Activated CD4-positive, alpha-beta T cell treated with anti-CD3 and anti-CD28 coated beads for 36 hours (primary cell): ENCODE measurements at regions not wholly inside any gene's neighbourhood (a gene's known extent, or its start where the extent isn't known, plus 50 kb on each side); places are given as distances from the start of the nearest gene placed in this dataset.
"Not testable (repeated sequence)": the region's sequence is repeated elsewhere in the genome, so short reads cannot be mapped to it uniquely, and the experiment has no call there.

Experiments used
- ATAC-seq: fragments of 200-7000 bp; cut with Tn5 transposase; one replicate; pipeline ENCODE4 v1.10.0; 2021; ENCODE audit warnings: mild to moderate bottlenecking, moderate library complexity
- CTCF ChIA-PET: fragments of 350-600 bp; sonication (Branson Sonifier 250); formaldehyde crosslinking; loops from one replicate; lab custom pipeline; 2021; ENCODE audit warnings: antibody characterized with exemption; lab: Charles Lee
- POLR2A ChIA-PET: fragments of 350-600 bp; sonication (Branson Sonifier 250); formaldehyde crosslinking; loops from one replicate; lab custom pipeline; 2021; ENCODE audit warnings: antibody characterized with exemption, inconsistent platforms; lab: Charles Lee
- DNase-seq: peaks from one replicate; pipeline ENCODE4 v3.0.0-alpha.2; 2020
- H3K27ac Mint-ChIP-seq: one replicate; pipeline ENCODE4 v1.8.0; 2021; ENCODE audit warnings: mixed read lengths
- H3K27me3 Mint-ChIP-seq: one replicate; pipeline ENCODE4 v1.8.0; 2021; ENCODE audit warnings: mixed read lengths
- H3K36me3 Mint-ChIP-seq: one replicate; pipeline ENCODE4 v1.8.0; 2021; ENCODE audit warnings: low read depth, mixed read lengths
- H3K4me1 Mint-ChIP-seq: one replicate; pipeline ENCODE4 v1.8.0; 2021; ENCODE audit warnings: mixed read lengths
- H3K4me3 Mint-ChIP-seq: one replicate; pipeline ENCODE4 v1.8.0; 2021; ENCODE audit warnings: mild to moderate bottlenecking, moderate library complexity, mixed read lengths
- H3K9me3 Mint-ChIP-seq: one replicate; pipeline ENCODE4 v1.8.0; 2021; ENCODE audit warnings: low read depth, mixed read lengths
- intact Hi-C, 2 experiments: fragments of 100-400 bp; cut with DNase I in 1 of 2; cut with micrococcal nuclease in 1 of 2; formaldehyde crosslinking; loops; one replicate each; pipeline versions ENCODE4 v1.14.2 to v1.15.1; 2022 to 2024; cut with DNase I, micrococcal nuclease

- H3K27ac Mint-ChIP-seq: no peak overlapping the region
- DNase-seq: no peak
- POLR2A ChIA-PET: no interaction called here
- intact Hi-C loops: no loop called here
- H3K4me1 Mint-ChIP-seq: no peaks in the 10 kb centered on the region
- CTCF ChIA-PET: no interaction called here
- peaks cover 5% of the 10 kb centered on the region for H3K9me3 Mint-ChIP-seq
- H3K36me3 Mint-ChIP-seq: no peaks in the 10 kb centered on the region
- H3K27me3 Mint-ChIP-seq: peaks cover 3% of the 10 kb centered on the region
- H3K4me3 Mint-ChIP-seq: no peak overlapping the region
- no peak for ATAC-seq
Measured at GRCh38 chr12:127041985-127042625, 1224.9 kb upstream of the TMEM132C start.

DNA sequence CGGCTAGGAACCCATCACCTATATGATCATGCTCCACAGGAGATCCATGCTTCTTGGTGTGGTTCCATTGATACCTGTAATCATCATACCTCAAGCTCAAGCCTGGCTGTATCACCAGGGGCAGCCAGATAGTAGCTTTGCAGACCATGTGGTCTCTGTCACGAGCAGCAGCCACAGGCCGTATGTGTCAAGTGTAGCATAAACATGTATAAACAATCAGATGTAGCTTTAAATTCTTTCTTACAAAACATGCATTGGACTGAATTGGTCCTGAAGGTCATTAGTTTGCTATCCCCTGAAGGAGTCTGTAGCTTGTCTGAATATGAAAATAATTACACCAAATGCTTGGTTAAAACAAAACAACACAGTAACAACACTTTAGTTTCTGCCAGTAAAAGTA, 1223.2 kb upstream of the TMEM132C start:
- ChIA-PET POLR2A (no interaction called here), CTCF (interaction anchor here (0.7 kb wide), 1 partner anchor 304 kb away, joined by 3 read pairs; no protein-coding TSS in a partner anchor)
- no peak for ATAC-seq
- Mint-ChIP-seq H3K27me3 (peaks cover 3% of the 10 kb centered on the region), H3K4me3 (no peak overlapping the region), H3K9me3 (peaks cover 6% of the 10 kb centered on the region), H3K4me1 (no peaks in the 10 kb centered on the region), H3K27ac (no peak overlapping the region), H3K36me3 (no peaks in the 10 kb centered on the region)
- intact Hi-C loops: no loop called here
- DNase-seq: no peak

DNA sequence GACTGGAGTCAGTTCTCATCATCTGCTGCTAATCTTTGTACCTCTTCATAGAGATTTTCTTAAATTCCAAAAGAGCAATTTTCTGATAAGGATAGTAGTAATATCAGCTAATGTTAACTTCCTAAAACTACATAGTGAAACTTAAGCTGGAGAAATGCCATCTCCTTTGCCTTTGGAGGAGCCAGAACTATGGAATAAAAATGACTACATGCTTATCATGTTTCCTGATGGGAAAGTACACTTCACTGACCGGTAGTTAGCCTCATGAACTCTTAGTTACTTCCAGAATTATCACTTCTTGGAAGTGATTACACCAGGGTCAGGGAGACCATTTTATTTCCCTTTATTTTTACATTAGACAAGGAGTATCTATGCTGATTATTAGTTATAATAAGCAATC, 1222.1 kb upstream of the TMEM132C start:
- ChIA-PET CTCF (no interaction called here), POLR2A (no interaction called here)
- intact Hi-C loops: no loop called here

DNA sequence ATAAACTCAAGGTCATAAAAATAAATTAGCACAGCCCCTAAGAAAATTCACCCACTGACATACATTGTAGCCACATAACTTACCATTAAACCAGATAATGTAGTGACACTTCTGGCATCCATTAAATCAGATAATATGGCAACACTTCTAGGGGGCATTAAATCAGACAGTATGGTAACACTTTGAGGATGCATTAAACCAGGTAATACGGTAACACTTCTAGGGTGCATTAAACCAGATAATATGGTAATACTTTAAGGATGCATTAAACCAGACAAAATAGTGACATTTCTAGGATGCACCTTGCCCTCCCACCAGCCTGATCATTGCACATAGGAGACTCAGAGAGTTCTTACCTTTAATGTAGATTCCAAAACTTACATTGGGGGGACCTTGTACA, 1220.5 kb upstream of the TMEM132C start:
- H3K27me3 Mint-ChIP-seq: peaks cover 3% of the 10 kb centered on the region
- intact Hi-C loops: no loop called here
- POLR2A ChIA-PET: no interaction called here
- no peaks in the 10 kb centered on the region for H3K36me3 Mint-ChIP-seq
- H3K4me3 Mint-ChIP-seq: no peak overlapping the region
- CTCF ChIA-PET: no interaction called here
- H3K9me3 Mint-ChIP-seq: peaks cover 1% of the 10 kb centered on the region
- ATAC-seq: no peak
- no peak for DNase-seq
- H3K4me1 Mint-ChIP-seq: no peaks in the 10 kb centered on the region
- no peak overlapping the region for H3K27ac Mint-ChIP-seq

More for the DNA sequence above, 1222.1 kb upstream of the TMEM132C start:
- ATAC-seq: no peak
- H3K27ac Mint-ChIP-seq: no peak overlapping the region
- no peak overlapping the region for H3K4me3 Mint-ChIP-seq
- H3K9me3 Mint-ChIP-seq: peaks cover 5% of the 10 kb centered on the region
- no peaks in the 10 kb centered on the region for H3K36me3 Mint-ChIP-seq
- H3K4me1 Mint-ChIP-seq: no peaks in the 10 kb centered on the region
- peaks cover 3% of the 10 kb centered on the region for H3K27me3 Mint-ChIP-seq
- DNase-seq: no peak

- ATAC-seq (no peak), DNase-seq (no peak)
- Mint-ChIP-seq H3K36me3 (no peaks in the 10 kb centered on the region), H3K4me1 (no peaks in the 10 kb centered on the region), H3K9me3 (peaks cover 1% of the 10 kb centered on the region), H3K27ac (no peak overlapping the region), H3K27me3 (peaks cover 3% of the 10 kb centered on the region), H3K4me3 (no peak overlapping the region)
- ChIA-PET POLR2A (no interaction called here), CTCF (no interaction called here)
- intact Hi-C loops: no loop called here
Measured at GRCh38 chr12:127048057-127048456, 1218.9 kb upstream of the TMEM132C start.

- ATAC-seq, intact Hi-C loops, POLR2A ChIA-PET, H3K4me3 Mint-ChIP-seq, H3K9me3 Mint-ChIP-seq, CTCF ChIA-PET, H3K27me3 Mint-ChIP-seq, H3K4me1 Mint-ChIP-seq, H3K36me3 Mint-ChIP-seq, DNase-seq, H3K27ac Mint-ChIP-seq: not testable (repeated sequence)
Measured at GRCh38 chr12:127048525-127048924, 1218.4 kb upstream of the TMEM132C start.

- ATAC-seq: no peak
- Mint-ChIP-seq H3K27ac (no peak overlapping the region), H3K4me1 (no peaks in the 10 kb centered on the region), H3K36me3 (no peaks in the 10 kb centered on the region), H3K4me3 (no peak overlapping the region), H3K9me3 (peaks cover 1% of the 10 kb centered on the region), H3K27me3 (no peaks in the 10 kb centered on the region)
- intact Hi-C loops: no loop called here
- ChIA-PET POLR2A (no interaction called here), CTCF (no interaction called here)
- no peak for DNase-seq
Measured at GRCh38 chr12:127051139-127051538, 1215.8 kb upstream of the TMEM132C start.

GRCh38 chr12:127052511-127053232, 1214.3 kb upstream of the TMEM132C start:
- ATAC-seq (no peak), DNase-seq (no peak)
- no peak overlapping the region for H3K27ac Mint-ChIP-seq
- H3K36me3 Mint-ChIP-seq: no peaks in the 10 kb centered on the region
- no peaks in the 10 kb centered on the region for H3K4me1 Mint-ChIP-seq
- ChIA-PET POLR2A (no interaction called here), CTCF (no interaction called here)
- no peak overlapping the region for H3K4me3 Mint-ChIP-seq
- H3K27me3 Mint-ChIP-seq: no peaks in the 10 kb centered on the region
- H3K9me3 Mint-ChIP-seq: peaks cover 1% of the 10 kb centered on the region
- intact Hi-C loops: no loop called here

- no peaks in the 10 kb centered on the region for H3K4me1 Mint-ChIP-seq
- DNase-seq: no peak
- CTCF ChIA-PET: no interaction called here
- no peaks in the 10 kb centered on the region for H3K9me3 Mint-ChIP-seq
- intact Hi-C loops: no loop called here
- peaks cover 1% of the 10 kb centered on the region for H3K27me3 Mint-ChIP-seq
- no peak for ATAC-seq
- no peak overlapping the region for H3K27ac Mint-ChIP-seq
- H3K36me3 Mint-ChIP-seq: no peaks in the 10 kb centered on the region
- POLR2A ChIA-PET: no interaction called here
- no peak overlapping the region for H3K4me3 Mint-ChIP-seq
Measured at GRCh38 chr12:127054531-127054930, 1212.4 kb upstream of the TMEM132C start.

DNA sequence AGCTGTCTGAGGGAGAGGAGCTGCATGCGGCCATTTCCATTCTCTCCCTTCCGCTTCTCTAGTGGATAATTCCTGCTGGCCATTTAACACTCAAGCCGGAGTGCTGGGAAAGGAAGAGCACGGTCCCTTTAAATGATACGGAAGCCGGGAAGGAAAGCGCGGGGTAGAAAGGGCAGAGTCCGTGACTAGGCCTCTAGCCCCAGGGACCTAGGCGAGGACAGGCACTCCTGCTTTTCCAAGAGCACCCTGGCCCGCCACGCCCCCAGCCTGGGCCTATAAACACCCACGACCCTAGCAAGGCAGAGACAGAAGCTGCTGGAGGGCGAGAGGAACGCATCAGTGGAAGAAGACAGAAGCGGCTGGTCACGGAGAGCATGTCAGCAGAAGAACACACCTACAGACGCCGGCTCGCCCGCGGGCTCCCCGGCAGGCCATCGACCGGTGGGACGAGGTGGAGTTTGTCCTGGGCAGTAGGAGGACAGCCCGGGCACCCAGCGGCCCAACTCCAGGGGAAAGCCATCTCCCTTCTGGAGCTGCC, 1206.6 kb upstream of the TMEM132C start:
- ChIA-PET CTCF (interaction anchor here (0.6 kb wide), 1 partner anchor 19 kb away, joined by 3 read pairs; no protein-coding TSS in a partner anchor), POLR2A (no interaction called here)
- intact Hi-C loops: no loop called here
- Mint-ChIP-seq H3K4me3 (no peak overlapping the region), H3K27me3 (peaks cover 3% of the 10 kb centered on the region), H3K4me1 (no peaks in the 10 kb centered on the region), H3K36me3 (no peaks in the 10 kb centered on the region), H3K27ac (no peak overlapping the region), H3K9me3 (no peaks in the 10 kb centered on the region)
- no peak for DNase-seq
- no peak for ATAC-seq

- Mint-ChIP-seq H3K4me3 (no peak overlapping the region), H3K9me3 (no peaks in the 10 kb centered on the region), H3K27ac (no peak overlapping the region), H3K4me1 (no peaks in the 10 kb centered on the region), H3K36me3 (no peaks in the 10 kb centered on the region), H3K27me3 (peaks cover 3% of the 10 kb centered on the region)
- ChIA-PET POLR2A (no interaction called here), CTCF (no interaction called here)
- no peak for ATAC-seq
- intact Hi-C loops: no loop called here
- DNase-seq: no peak
Measured at GRCh38 chr12:127060933-127061332, 1206.0 kb upstream of the TMEM132C start.
